ENCODE measurements at regions not wholly inside any gene's neighbourhood (a gene's known extent, or its start where the extent isn't known, plus 50 kb on each side); places are given as distances from the start of the nearest gene placed in this dataset.

- no peak for TF ChIP-seq CTCF (conservative IDR thresholded peaks at IDR 0.05; ENCODE audit: low read depth, low read length)
- H3K4me3 ChIP-seq (ENCODE audit: low read depth, low read length) = no peak overlapping the region
- DNase-seq (ENCODE audit: low read depth) = no peak
Observed at GRCh38 chr6:82056567-82056966, 191.0 kb downstream of the IBTK start.

- TF ChIP-seq CTCF (conservative IDR thresholded peaks at IDR 0.05; ENCODE audit: low read depth, low read length) = peak; percentile 1
- no peak overlapping the region for H3K4me3 ChIP-seq (ENCODE audit: low read depth, low read length)
- peak; percentile 85 for DNase-seq (ENCODE audit: low read depth)
Observed at GRCh38 chr6:82045965-82046756, 201.4 kb downstream of the IBTK start.

- TF ChIP-seq CTCF (conservative IDR thresholded peaks at IDR 0.05; ENCODE audit: low read depth, low read length) = peak; percentile 85
- H3K4me3 ChIP-seq (ENCODE audit: low read depth, low read length) = no peak overlapping the region
- peak; percentile 79 for DNase-seq (ENCODE audit: low read depth)
Observed at GRCh38 chr6:82040405-82041221, 206.9 kb downstream of the IBTK start.

- TF ChIP-seq CTCF (conservative IDR thresholded peaks at IDR 0.05; ENCODE audit: low read depth, low read length) = no peak
- H3K4me3 ChIP-seq (ENCODE audit: low read depth, low read length) = no peak overlapping the region
- no peak for DNase-seq (ENCODE audit: low read depth)
Observed at GRCh38 chr6:82038631-82039030, 208.9 kb downstream of the IBTK start.

GRCh38 chr6:82035526-82035925 is 212.0 kb downstream of the IBTK start:
- DNase-seq (ENCODE audit: low read depth) = no peak
- no peak overlapping the region for H3K4me3 ChIP-seq (ENCODE audit: low read depth, low read length)
- no peak for TF ChIP-seq CTCF (conservative IDR thresholded peaks at IDR 0.05; ENCODE audit: low read depth, low read length)

- no peak overlapping the region for H3K4me3 ChIP-seq (ENCODE audit: low read depth, low read length)
- no peak for TF ChIP-seq CTCF (conservative IDR thresholded peaks at IDR 0.05; ENCODE audit: low read depth, low read length)
- DNase-seq (ENCODE audit: low read depth) = peak; percentile 66
Observed at GRCh38 chr6:82033631-82034211, 213.8 kb downstream of the IBTK start.
